ENCODE measurements at regions not wholly inside any gene's neighbourhood (a gene's known extent, or its start where the extent isn't known, plus 50 kb on each side); places are given as distances from the start of the nearest gene placed in this dataset.

- no peak for DNase-seq
Measured at GRCh38 chr13:73272831-73273230, 214.0 kb downstream of the KLF5 start.

GRCh38 chr13:73268306-73268705 is 209.5 kb downstream of the KLF5 start:
- no peak for DNase-seq

GRCh38 chr13:73266640-73267180 is 207.9 kb downstream of the KLF5 start:
- no peak for DNase-seq

DNA sequence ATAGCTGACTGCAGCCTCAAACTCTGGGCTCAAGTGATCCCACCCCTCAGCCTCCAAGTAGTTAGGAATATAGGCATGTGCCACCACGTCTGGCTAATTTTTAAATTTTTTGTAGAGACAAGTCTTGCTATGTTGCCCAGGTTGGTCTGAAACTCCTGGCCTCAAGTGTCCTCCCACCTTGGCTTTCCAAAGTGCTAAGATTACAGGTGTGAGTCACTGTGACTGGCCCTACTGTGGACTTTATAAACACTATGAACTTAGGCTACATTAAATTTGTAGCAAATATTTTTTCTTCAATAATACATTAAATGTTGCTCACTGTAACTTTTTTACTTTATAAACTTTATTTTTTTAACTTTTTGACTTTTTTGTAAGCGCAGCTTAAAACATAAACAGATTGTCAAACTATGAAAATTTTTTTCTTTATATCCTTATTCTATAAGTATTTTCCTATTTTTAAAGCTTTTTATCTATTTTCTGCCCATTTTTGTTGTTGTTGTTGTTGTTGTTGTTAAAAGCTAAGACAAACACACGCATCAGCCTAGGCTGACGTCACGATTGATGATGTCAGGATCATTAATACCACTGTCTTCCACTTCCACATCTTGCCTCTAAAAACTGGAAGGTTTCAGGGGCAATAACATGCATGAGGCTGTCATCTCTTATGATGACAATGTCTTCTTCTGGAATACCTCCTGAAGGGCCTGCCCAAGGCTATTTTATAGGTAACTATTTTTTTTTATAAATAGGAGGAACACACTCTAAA is 204.2 kb downstream of the KLF5 start:
- DNase-seq, result no peak

DNA sequence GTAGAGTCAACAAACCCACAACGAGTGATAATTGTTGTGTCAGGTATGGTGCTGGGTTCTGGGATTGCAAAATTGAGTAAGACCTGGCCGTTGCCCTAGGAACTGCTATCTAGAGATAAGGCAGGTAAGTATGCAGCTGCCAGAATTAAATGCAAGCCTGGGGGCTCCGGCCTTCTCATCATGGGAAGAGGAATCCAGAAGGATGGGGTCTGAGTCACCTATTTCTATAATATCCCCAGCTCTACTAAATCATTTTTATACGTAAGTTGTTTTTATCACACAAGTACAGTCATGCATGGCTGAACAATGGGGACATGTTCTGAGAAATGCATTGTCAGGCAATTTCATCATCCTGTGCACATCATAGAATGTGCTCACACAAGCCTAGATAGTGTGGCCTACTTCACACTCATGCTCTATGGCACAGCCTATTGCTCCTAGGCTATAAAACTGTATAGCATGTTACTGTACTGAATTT is 203.0 kb downstream of the KLF5 start:
- DNase-seq, result no peak

DNA sequence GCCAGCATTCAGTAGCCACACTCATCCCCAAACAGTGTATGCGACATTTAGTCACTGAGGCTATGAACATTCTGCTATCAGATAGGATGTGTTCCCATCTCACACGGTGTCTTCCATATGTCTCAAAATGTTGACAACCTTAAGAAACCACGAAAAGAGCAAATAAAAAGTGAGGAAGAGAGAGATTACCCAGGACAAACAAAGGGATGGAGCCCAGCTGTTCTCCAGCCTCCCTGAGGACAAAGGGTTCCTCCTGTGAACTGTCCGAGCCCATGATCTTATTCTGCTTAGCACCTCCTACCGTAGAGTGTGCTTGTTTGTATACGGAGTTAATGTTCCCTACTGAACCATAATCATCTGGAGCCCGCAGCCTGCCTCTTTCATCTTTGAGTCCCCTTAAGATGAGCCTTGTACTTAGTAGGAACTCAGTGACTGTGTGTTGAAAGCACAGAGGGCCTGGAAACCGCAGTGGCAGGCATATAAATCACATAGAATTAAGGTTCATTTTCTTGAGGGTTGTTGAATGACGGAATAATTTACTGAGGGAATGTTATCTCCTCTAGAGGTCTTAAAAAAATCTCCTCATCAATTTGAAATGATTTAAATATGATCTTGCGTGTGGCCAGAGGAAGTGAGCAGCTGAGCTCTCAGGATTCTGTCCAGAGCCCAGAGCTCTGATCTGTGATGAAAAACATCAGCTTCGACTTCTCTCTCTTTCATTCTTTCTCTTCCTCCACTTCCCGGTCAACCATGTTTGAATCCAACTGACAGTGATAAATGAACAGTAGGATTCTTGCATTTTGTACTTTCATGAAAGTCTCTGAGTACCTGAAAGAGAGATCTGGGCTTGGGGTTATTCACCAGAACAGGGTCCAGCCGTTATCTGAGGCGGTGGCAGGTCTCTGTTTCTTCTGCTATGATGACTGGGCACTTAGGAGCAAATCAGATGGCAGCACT is 200.5 kb downstream of the KLF5 start:
- DNase-seq, result no peak

- no peak for DNase-seq
Measured at GRCh38 chr13:73258406-73258805, 199.6 kb downstream of the KLF5 start.

GRCh38 chr13:73254827-73255226 is 196.0 kb downstream of the KLF5 start:
- no peak for DNase-seq

DNA sequence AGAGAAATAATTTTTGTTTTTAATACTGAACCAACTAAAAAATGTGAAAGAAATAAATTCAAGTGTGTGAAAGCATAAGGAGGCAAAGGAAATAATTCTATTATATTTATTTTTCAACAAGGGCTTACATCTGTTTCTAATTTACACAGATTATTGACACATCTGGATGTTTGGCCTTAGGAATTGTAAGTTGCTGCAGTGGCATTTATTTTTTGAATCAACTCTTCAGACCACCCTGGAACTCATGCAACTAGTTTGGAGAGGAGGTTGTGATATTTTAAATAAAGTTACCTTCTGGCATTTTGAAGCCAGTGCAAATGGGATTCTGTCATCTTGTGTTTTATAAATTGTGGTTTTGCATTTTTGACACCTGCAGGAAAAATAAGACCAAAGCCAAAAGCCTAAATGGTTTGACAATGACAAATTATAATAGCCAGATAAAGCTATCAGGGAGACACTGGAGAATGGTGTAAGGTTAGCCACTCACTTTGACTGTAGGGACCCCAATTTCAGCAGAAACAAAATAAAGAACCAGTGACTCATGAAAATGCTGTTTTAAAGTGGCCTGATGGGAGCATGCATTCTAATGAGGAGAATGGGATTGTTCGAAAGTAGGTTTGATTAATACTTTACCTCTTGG is 192.9 kb downstream of the KLF5 start:
- no peak for DNase-seq

GRCh38 chr13:73250061-73250460 is 191.3 kb downstream of the KLF5 start:
- no peak for DNase-seq

DNA sequence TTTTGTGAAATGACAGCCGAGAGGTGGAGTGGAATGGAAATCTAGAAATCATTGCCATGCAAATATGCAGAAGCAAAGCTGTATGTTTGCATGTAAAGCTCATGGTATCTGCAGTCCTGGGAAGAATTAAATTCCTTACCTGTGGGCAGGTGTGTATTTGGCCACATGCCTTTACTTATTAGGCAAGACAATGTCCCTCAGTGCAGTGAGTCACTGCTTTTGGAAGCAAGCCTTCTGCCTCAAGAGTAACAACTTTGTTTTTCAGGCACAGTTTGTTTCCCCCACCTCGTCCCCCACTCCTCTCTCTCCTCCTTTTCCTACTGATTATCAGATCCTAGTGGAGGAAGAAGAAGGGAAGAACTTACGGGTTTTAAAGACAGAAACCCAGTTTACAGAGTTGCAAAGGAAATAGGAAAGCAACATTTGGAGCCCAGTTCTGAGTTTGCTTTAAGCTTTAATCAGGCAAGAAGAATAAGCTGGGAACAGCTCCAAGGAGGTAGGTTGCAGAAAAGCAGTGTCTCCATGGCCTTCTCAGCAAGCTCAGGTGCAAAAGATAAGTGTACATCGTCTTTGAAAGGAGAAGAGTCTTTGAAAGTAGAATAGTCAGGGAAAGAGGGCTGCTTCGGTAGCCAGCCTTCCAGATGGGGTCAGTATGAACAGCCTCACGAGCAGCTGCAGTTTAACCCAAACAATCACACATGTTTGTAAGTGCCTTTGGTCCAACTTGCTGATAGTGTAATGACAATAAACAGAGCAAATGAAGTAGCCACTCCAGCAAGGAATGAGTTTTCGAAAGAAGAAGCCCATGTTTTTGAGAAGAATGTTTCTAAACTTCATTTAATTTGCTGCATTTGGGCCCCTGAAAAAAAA is 190.1 kb downstream of the KLF5 start:
- DNase-seq, result no peak

DNA sequence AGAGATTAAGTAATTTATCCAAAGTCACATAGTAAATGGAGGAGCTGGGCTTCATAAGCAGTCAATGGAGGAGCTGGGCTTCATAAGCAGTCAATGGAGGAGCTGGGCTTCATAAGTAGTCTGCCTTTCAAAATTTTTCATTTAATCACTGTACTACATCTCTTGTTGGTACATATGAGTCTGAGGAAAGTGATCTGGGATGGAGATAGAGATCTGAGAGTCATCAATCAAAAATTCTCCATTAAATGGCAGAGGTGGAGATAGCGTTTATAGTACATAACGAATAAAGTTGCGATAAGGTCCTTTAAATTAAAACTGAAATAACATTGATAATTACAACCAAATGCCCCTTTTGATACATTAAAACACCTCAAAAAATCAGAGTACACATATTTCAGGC is 189.3 kb downstream of the KLF5 start:
- no peak for DNase-seq

DNA sequence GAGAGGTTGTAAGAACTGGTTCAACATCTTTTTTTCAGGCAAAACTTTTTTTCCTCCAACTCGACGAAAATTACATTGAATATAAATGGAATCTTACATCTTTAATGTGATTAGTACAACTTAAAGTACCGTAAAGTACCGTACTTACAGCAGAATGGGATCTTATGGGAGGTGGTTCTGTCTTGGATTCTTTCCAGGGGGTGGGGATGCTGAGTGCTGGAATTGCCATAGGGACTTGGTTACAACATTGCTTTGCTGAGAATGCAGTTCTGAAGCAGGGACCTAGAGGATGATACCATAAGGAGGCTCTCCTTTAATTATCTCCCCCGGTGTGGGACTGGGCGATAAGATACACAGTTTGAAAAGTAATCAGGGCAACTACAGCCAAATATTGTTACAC is 186.4 kb downstream of the KLF5 start:
- DNase-seq, result no peak

DNA sequence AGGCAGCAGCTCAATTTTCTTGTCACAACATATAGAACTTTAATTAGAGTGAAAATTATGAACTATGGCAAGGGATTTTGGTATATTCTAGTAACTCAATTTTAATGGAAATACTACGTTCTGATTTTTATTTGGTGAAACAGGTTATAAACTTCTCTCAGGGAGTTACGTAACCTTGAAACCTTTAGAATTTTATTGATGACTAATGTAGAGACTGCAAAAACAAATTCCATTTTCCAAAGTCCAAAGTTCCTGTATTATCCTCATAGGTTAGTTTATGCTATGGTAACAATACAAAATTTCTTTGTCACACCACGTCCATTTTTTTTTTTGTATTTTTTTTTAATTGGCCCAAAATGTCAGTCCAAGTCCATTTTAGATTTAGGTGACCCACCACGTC is 185.7 kb downstream of the KLF5 start:
- DNase-seq, result no peak

DNA sequence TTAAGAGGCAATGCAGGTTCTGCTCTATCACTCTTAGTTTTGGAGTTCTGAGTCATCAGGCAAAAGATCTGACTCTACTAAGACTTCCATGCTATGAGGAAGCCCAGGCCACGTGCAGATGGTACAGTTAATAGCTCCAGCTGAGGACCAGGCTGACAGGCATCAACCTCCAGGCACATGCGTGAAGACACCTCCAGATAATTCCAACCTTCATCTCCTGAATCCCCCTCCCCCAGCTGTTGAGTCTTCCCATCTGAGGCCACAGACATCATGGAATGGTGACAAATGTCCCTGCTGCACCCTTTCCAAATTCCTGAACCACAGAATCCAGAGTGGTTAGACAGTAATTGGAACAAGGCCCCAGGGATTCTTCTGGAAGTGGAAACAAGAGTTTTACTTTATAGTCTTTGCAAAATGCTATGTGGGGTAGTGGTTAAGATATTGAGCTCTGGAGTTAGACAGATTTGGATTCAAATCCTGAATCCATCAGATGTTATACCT is 183.8 kb downstream of the KLF5 start:
- no peak for DNase-seq

DNA sequence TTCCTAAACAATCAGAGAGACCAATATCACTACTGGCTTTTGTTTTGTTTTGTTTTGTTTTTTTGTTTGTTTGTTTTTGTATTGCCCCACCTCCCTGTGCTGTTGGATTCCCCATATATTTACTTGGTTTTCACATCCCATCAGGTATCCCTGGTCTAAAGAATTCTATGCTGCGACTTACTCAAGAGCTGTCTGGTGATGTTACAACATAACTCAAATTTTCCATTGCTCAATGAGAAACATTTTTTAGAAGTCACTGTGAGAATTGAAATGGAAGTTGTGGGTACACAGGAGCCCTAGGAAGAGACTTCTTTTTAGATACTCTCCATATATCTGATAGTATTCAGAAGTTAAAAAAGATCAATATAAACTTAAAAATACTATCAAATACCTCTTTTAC is 181.4 kb downstream of the KLF5 start:
- DNase-seq, result no peak

- DNase-seq, result no peak
Measured at GRCh38 chr13:73235385-73235784, 176.6 kb downstream of the KLF5 start.

DNA sequence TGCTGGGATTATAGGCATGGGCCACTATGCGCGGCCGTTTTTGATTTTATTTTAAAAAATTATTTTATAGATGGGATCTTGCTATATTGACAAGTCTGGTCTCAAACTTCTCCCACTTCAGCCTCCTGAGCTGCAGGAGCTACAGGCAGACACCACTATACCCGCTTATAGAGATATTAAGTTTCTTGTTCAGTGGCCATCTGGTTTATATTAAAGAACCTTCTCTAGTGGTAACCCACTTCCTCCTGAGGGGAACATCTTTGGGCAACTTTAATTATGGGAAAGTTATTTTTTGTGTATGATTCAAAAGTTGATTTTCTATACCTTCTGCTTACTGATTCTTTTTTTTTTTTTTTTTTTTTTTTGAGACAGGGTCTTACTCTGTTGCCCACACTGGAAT is 172.7 kb downstream of the KLF5 start:
- DNase-seq, result no peak

DNA sequence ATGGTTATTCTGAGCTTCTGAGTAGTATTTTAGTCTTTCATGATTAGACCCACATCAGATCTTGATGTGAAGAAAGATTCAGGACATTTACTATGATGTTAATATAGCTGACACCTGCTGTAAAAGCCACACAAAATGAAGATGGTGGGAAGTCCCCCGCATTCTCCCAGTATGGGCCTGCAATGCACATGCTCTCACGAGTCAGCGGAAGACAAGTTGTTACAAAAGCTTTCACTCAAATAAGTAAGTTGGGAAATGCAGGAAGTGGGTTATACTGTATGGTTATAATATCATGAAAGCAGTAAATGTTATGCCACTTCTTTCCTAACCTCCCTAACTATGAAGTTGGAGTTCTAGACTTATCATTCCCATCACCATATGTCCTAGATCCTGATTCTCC is 171.9 kb downstream of the KLF5 start:
- DNase-seq, result no peak

DNA sequence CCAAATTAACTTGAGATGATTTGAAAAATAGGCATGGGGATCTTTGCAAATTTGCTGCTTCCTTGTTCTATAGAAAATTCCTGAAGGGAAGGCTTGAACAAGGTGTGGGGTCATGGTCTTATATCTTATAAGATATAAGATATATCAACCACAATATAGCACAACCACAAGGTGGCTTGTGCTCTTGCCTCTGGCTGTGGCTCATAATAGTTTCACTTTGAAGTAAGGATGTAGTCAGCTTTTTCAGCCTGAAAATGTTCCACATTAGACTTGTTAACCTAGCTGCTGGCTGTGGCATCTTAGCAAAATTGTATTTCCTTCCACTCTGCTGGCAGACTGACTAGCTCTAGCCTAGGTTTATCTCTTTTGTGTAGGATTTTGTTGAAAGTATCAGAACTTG is 169.7 kb downstream of the KLF5 start:
- DNase-seq, result no peak

- DNase-seq, result no peak
Measured at GRCh38 chr13:73225990-73226389, 167.2 kb downstream of the KLF5 start.

GRCh38 chr13:73224703-73225102 is 165.9 kb downstream of the KLF5 start:
- no peak for DNase-seq
